ENCODE measurements at regions not wholly inside any gene's neighbourhood (a gene's known extent, or its start where the extent isn't known, plus 50 kb on each side); places are given as distances from the start of the nearest gene placed in this dataset.

- no peak for DNase-seq
Measured at GRCh38 chr2:176471949-176472348, 202.7 kb downstream of the MTX2 start.

- no peak for DNase-seq
Measured at GRCh38 chr2:176473177-176473576, 203.9 kb downstream of the MTX2 start.

- no peak for DNase-seq
Measured at GRCh38 chr2:176473851-176474250, 204.6 kb downstream of the MTX2 start.

- DNase-seq, result no peak
Measured at GRCh38 chr2:176477336-176477735, 208.1 kb downstream of the MTX2 start.

DNA sequence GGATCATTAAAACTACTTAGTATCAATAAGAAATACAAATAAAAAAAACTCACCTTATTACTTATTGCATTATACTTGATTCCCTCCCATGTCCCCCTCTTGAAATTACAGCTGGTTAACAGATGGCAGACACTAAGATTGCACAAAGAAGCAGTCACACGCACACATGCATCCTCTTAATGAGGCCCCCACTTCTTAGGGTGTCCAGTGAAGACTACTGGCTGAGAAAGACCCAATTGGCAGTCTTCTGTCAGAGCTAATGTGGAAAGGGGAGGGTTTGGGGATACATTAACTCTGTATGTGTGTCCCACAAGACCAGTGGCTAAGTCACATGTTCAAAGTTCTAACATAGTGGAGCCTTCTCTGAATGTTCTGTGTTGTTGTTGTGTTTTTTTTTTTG lies 210.7 kb downstream of the MTX2 start:
- no peak for DNase-seq

GRCh38 chr2:176482107-176482506 lies 212.9 kb downstream of the MTX2 start:
- no peak for DNase-seq

DNA sequence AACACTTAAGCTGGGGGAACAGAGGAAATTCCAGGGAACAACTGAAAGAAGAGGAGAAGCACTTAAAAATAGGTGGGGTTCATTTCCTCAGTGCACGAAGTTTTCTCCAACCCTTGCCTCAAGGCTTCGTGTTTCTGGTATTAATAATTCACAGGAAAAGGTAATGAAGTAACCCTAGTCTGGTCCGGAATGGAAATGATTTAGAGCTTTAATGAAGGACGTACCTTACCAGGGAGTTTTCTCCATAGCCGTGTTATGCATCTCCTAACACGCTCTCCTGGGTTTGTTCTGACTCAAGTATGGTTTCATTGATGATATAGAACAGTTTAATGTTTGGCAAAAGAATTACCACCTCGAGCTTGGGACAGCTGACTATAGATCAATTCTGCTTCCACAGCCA lies 214.2 kb downstream of the MTX2 start:
- no peak for DNase-seq

DNA sequence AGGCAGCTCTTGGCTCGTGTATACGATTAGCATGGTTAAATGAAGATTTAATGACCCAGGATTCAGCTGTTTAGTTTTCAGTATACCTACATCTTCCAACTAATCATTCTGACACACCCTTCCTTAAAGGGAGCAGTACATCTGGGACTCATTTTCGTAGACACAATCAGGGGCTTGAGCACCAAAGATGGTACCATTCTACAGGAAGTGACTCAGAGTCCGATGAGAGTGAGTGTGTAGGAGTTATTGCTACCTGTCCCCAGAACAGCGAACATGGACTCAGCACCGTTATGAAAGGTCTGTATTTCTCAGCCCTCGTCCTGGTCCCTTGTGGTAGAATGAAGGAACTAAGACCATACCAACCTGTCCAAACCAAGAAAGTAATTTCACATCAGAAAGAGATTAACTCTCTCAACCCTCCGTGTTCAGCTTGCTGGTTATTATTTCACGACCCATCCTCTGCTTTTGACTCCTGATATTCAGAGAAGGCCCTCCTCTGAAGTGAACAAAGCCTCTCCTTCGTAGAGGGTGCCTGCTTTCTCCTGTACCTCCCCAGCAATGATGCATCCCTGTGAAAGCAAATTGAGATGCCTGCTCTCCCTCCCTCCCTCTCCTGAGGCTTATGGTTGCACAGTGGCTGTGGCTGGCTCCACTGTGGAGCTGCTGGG lies 214.8 kb downstream of the MTX2 start:
- DNase-seq, result no peak

- DNase-seq, result no peak
Measured at GRCh38 chr2:176484838-176485237, 215.6 kb downstream of the MTX2 start.

DNA sequence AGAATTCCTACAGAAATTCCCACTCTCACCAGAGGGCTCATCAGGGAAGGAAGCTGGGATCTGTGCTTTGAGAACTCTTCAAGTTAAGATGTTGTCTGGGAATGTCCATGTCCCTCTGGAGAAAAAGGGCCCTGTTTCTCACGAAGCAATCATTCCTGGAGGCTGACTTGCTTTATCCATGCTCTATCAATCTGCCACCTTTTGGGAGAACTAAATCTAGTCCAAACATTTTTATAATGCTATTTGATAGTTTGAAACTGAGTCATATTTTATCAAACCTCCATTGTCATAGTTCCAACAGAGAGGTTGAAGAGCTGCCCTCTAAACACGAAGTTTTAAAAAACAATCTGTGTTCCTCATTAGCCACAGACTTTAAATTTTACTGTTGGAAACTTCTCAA lies 219.2 kb downstream of the MTX2 start:
- DNase-seq, result no peak

GRCh38 chr2:176490061-176490861 lies 221.0 kb downstream of the MTX2 start:
- DNase-seq, result no peak

GRCh38 chr2:176491172-176491904 lies 222.1 kb downstream of the MTX2 start:
- no peak for DNase-seq

DNA sequence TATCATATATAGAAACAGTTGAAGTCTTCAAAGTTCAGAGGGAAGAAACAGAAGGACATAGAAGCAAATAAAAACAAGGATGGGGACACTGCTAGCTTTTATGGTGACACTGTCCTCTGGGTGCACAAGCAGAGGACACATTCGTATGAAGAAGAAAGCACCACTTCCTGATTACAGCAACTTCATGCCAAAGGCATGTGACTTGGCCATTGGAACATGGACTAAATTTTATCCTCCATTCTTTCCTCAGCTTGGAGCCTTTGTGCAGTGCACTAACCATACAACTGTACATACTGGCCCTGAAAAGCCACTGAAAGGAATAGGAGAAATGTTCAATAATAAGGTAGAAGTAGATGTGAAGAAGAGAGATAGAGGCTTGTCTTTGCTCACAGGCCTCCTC lies 223.3 kb downstream of the MTX2 start:
- no peak for DNase-seq

DNA sequence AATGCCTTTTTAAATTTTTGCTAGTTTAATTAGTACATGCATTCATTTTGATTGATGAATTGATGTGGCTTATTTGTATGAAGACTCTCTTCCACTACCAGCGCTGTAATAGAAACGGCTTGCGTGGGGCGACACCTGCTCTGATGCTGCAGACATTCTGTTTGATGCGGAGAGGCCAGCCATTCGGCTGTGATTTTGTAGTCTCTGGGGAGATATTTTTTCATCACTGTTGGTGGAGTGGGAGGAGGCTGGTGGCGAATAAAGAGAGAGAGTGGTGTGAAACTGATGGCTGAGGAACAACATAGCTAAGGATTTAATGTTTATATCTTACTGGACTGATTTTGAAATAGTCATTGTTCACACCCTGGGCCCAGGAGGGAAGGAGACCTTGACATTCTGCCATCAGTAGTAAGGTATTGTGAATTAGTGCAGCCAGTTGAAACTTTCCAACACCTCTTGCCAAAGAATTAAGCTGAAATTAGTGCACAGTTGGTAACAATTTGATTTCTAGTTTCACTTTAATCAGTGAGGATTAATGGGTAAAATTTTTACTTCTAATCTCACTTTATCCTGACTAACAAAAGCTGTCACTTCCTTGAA lies 224.1 kb downstream of the MTX2 start:
- DNase-seq, result no peak

GRCh38 chr2:176493909-176494308 lies 224.7 kb downstream of the MTX2 start:
- DNase-seq, result no peak

DNA sequence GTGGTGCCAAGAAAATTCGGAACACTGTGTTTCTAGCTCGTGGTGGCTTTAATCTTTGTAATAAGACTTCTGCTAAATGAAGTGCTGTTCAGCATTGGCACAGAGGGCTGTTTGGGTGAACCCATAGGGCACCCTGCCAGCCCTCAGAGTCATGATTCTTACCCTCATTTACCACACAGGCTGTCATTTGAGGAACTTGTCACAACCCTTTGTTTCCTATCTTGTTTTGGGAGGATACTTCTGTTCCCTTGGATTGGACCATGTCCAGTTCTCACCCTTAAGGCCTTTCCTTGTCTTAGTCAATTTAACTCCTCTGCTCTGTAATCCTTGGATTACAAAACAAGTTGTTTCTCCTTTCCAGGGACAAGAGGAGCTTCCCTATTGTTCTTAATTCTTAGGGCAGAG lies 225.7 kb downstream of the MTX2 start:
- no peak for DNase-seq

- no peak for DNase-seq
Measured at GRCh38 chr2:176495826-176496225, 226.6 kb downstream of the MTX2 start.

GRCh38 chr2:176496761-176497160 lies 227.5 kb downstream of the MTX2 start:
- no peak for DNase-seq

DNA sequence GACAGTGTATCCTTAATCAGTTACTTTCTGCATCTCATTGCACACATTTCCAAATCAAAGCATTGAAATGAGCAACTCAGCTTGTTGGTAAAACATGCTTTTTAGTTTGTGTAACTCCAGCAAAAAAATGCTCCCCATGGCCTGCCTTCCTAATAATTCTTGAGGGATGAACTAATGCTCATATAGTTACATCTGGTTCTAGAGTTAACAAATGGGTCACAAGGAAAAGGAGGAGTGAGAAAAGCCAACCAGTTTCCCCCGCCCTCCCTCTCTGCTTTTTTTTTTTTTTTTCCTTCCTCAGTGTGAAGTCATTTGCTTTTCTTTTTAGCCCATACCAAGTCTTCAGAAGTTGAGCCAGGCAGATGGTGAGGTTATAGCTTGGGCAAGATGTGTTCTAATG lies 231.7 kb downstream of the MTX2 start:
- no peak for DNase-seq

- no peak for DNase-seq
Measured at GRCh38 chr2:176501617-176502016, 232.4 kb downstream of the MTX2 start.

- DNase-seq, result no peak
Measured at GRCh38 chr2:176502619-176503018, 233.4 kb downstream of the MTX2 start.

- DNase-seq, result no peak
Measured at GRCh38 chr2:176503776-176504175, 234.5 kb downstream of the MTX2 start.

- DNase-seq, result no peak
Measured at GRCh38 chr2:176504440-176504839, 235.2 kb downstream of the MTX2 start.

GRCh38 chr2:176507786-176508185 lies 238.5 kb downstream of the MTX2 start:
- DNase-seq, result no peak
